AG10803 (cell line): ENCODE measurements at regions not wholly inside any gene's neighbourhood (a gene's known extent, or its start where the extent isn't known, plus 50 kb on each side); places are given as distances from the start of the nearest gene placed in this dataset.

Source experiments
- DNase-seq: peaks from one replicate; pipeline ENCODE4 v3.0.0; 2010; ENCODE audit warnings: low read depth
- H3K4me3 ChIP-seq: 2 replicates; pipeline ENCODE4 v1.5.1; 2011; ENCODE audit warnings: mild to moderate bottlenecking, low read length, control low read depth
- CTCF ChIP-seq: conservative IDR thresholded peaks from 2 replicates; pipeline ENCODE4 v1.5.1; 2011; ENCODE audit warnings: mild to moderate bottlenecking, low read length, control low read depth, inconsistent platforms

DNA sequence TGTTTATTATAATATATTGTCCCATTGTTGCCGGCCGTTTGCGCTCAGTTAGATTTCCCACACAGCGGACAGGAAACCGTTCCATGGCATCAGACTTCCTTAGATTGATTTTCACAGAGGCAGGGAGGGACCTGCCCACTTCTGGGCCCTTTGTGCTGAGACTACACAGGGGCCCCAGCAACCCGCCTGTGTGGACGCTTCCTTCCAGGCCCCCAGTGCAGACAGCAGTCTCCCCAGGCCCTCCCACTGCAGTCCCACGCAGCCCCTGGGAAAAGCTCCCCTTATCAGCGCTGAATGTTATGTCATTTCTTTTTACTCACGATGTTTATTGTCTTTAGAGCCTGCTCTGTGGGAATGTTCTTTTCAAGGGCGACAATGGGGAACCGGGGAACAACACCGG lies 351.7 kb upstream of the ARGLU1 start:
- no peak for TF ChIP-seq CTCF
- no peak overlapping the region for H3K4me3 ChIP-seq
- no peak for DNase-seq

GRCh38 chr13:106919133-106919532 lies 351.2 kb upstream of the ARGLU1 start:
- no peak for DNase-seq
- H3K4me3 ChIP-seq = no peak overlapping the region
- TF ChIP-seq CTCF = no peak

DNA sequence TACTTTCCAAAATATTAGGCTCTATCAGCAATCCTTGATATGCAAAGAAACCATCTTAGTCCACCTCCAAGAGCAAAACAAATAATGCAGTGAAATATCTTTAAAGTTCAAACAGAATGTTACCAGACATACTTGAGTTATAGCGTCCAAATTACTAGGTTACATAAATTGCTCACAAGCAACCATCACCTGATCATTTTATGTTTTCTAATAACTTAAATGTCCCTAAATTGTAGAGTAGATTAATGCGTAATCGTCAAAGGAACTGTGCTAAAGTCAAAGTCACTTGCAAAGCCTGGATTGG lies 350.6 kb upstream of the ARGLU1 start:
- no peak for TF ChIP-seq CTCF
- DNase-seq = no peak
- no peak overlapping the region for H3K4me3 ChIP-seq

DNA sequence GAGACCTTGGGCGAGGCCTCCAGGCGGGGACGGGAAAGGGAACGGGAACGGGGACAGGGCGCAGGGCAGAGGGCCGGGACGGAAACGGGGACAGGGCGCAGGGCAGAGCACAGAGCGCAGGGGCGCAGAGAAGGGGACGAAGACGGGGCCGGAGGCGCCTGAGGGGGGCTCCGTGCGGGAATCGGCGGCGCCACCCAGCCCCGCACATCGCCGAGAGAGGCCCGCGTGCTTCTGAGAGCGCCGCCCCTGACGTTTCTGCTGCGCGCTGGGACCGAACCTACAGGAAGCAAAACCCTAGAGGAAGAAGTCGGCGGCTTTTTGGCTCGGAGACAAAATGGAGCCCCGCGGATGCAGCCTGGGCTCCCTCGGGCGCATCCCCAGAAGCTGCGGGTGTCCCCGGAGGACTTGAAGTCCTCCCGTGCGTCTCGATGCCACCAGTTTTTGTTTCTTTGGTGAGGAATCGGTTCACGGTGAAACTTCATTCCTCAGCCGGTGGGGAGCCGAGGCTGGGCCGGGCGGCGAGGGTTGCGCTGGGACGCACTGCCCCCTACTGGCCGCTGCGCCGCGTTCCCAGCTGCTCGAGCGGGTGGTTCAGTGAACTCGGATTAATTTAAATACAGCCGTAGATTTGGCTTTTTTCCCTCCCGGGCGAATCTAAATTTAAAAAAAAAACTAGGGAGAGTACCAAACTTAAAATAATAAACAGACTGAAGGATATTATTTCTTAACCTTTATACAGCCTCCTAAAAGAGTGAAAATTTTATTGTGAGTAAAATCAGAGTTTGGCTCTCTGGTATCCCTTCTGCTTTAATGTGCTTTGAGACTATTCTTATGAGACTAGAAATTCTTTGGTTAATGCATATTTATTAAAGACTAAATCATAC lies 350.0 kb upstream of the ARGLU1 start:
- H3K4me3 ChIP-seq = peak overlapping the region; percentile 77

DNA sequence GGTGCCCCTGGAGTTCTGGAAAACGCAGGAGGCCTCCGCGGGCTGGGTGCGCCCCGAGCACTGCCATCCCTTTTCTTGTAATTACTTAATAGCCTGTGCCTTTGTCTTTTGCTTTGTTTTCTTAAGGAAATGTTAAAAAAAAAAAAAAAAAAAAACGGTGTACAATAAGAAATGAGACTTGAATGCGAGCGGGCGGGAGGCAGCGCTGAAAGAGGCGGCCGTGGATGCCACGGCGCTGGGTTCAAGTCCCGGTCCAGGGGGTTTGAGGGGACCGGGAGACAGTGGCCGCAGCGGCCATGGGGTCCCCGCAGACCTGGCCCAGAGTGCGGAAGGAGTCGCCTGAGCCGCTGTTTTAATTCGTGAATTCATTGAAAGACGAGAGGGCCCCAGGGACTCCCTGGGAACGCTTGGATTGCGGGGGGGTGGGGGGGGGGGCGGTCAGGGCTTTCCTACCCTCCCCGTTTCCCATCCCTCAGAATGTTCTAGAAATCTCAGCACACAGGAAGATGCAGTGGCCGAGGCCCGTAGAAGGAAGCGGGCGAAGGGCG lies 349.2 kb upstream of the ARGLU1 start:
- DNase-seq = peak; percentile 9
- TF ChIP-seq CTCF = no peak
- H3K4me3 ChIP-seq = peak overlapping the region; percentile 77

More for the DNA sequence above, 350.0 kb upstream of the ARGLU1 start:
- peak; percentile 75 for DNase-seq
- peak; percentile 82 for TF ChIP-seq CTCF

DNA sequence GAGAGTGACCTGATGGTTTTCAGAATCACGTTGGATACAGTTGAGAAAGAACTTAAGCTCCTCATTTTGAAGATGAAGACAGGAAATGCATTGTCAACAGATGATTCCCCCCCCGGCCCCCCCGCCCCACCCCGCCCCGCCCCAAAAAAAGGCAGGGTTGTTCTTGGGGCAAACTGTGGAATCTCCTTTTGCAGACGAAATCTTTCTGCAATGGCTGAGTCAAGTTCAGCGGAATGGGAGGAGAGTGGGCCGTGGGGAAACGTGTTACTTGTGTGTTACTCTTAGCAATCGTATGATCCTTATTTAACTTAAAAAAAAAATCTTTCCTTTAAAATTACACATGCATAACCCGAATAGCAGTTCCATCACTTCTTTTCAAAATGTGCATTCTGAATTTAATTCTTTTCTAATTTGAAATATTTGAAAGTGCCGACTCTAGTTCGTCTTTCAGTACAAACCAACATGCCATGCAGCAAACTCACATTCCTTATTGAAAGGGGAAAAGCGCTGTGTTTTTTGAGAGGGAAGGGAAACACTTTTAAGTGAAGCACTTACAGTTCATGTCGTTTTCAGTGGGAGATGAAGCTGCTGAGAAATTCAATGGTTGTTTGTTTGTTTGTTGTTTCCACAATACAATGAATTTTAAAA lies 348.5 kb upstream of the ARGLU1 start:
- peak; percentile 70 for DNase-seq
- no peak for TF ChIP-seq CTCF
- peak overlapping the region; percentile 77 for H3K4me3 ChIP-seq

DNA sequence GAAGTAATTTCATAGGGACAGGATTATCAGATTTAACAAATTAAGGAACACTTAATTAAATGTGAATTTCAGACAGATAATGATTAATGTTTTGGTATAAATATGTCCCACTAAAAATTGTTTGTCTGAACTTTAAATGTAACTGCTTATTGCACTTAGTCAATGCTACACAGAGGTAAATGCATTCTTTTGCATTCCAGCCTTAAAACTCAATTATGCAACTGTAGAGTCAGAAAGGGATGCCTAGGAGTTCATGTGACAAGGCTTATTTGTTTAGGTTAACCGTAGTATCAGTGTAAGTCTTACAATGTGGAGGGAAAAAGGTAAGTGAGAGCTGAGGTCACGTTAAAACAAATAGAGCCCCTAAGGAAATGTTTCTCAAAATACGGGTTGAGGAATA lies 347.2 kb upstream of the ARGLU1 start:
- no peak for TF ChIP-seq CTCF
- DNase-seq = no peak
- H3K4me3 ChIP-seq = no peak overlapping the region
